ENCODE measurements at regions not wholly inside any gene's neighbourhood (a gene's known extent, or its start where the extent isn't known, plus 50 kb on each side); places are given as distances from the start of the nearest gene placed in this dataset.

GRCh38 chr6:163916315-163917081 is 502.0 kb downstream of the QKI start:
- DNase-seq (ENCODE audit: low read depth), result no peak
- no peak overlapping the region for H3K4me3 ChIP-seq (ENCODE audit: control insufficient read depth, low read depth, low read length)
- no peak for TF ChIP-seq CTCF (IDR thresholded peaks at IDR 0.05; ENCODE audit: control insufficient read depth, insufficient read depth, low read depth, low read length, missing control alignments)

GRCh38 chr6:163915131-163915530 is 500.6 kb downstream of the QKI start:
- no peak for TF ChIP-seq CTCF (IDR thresholded peaks at IDR 0.05; ENCODE audit: control insufficient read depth, insufficient read depth, low read depth, low read length, missing control alignments)
- no peak overlapping the region for H3K4me3 ChIP-seq (ENCODE audit: control insufficient read depth, low read depth, low read length)
- no peak for DNase-seq (ENCODE audit: low read depth)

GRCh38 chr6:163913045-163913444 is 498.5 kb downstream of the QKI start:
- H3K4me3 ChIP-seq (ENCODE audit: control insufficient read depth, low read depth, low read length), result no peak overlapping the region
- no peak for DNase-seq (ENCODE audit: low read depth)
- no peak for TF ChIP-seq CTCF (IDR thresholded peaks at IDR 0.05; ENCODE audit: control insufficient read depth, insufficient read depth, low read depth, low read length, missing control alignments)

GRCh38 chr6:163906006-163906710 is 491.6 kb downstream of the QKI start:
- no peak for DNase-seq (ENCODE audit: low read depth)
- TF ChIP-seq CTCF (IDR thresholded peaks at IDR 0.05; ENCODE audit: control insufficient read depth, insufficient read depth, low read depth, low read length, missing control alignments), result no peak

GRCh38 chr6:163904186-163904585 is 489.7 kb downstream of the QKI start:
- no peak for DNase-seq (ENCODE audit: low read depth)
- no peak for TF ChIP-seq CTCF (IDR thresholded peaks at IDR 0.05; ENCODE audit: control insufficient read depth, insufficient read depth, low read depth, low read length, missing control alignments)
- no peak overlapping the region for H3K4me3 ChIP-seq (ENCODE audit: control insufficient read depth, low read depth, low read length)

More at GRCh38 chr6:163906006-163906710, 491.6 kb downstream of the QKI start:
- no peak overlapping the region for H3K4me3 ChIP-seq (ENCODE audit: control insufficient read depth, low read depth, low read length)

- H3K4me3 ChIP-seq (ENCODE audit: control insufficient read depth, low read depth, low read length), result no peak overlapping the region
- no peak for TF ChIP-seq CTCF (IDR thresholded peaks at IDR 0.05; ENCODE audit: control insufficient read depth, insufficient read depth, low read depth, low read length, missing control alignments)
- DNase-seq (ENCODE audit: low read depth), result no peak
These were observed 489.0 kb downstream of the QKI start for GRCh38 chr6:163903541-163903940.

All from AG09309 (cell line).